GM12892 (cell line): ENCODE measurements at regions not wholly inside any gene's neighbourhood (a gene's known extent, or its start where the extent isn't known, plus 50 kb on each side); places are given as distances from the start of the nearest gene placed in this dataset.

ENCODE experiments used
- POLR2A ChIP-seq: IDR thresholded peaks from 2 replicates; pipeline ENCODE4 v1.6.1; 2011; ENCODE audit warnings: low read depth, low read length, control low read depth
- POLR2AphosphoS5 ChIP-seq: IDR thresholded peaks from 2 replicates; pipeline ENCODE4 v1.6.1; 2011; ENCODE audit warnings: low read depth, low read length, control low read depth
- TAF1 ChIP-seq: IDR thresholded peaks from 2 replicates; pipeline ENCODE4 v1.6.1; 2011; ENCODE audit warnings: low read depth, mild to moderate bottlenecking, control low read depth, low read length, borderline replicate concordance

DNA sequence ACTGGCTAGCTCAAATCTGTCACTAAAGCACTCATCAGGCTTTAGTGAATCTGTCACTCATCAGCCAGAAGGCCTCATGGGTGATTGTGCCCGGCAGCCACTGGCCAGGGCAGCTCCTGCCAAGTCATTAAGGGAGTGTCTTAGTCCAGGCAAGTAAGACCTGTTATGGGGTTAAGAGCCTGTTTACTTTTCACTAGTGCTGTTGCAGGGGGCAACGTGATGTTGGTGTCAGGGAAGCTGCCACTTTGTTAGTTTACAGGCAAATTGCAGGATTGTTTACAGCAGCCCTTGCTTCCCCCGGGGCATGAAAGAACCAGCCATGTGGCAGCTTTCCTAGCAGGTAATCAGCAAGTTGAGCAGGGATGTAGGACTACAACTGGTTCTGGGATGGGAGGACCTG lies 155.6 kb upstream of the NCAM1 start:
- TF ChIP-seq POLR2A = no peak
- no peak for TF ChIP-seq POLR2AphosphoS5
- no peak for TF ChIP-seq TAF1
